ENCODE measurements at regions not wholly inside any gene's neighbourhood (a gene's known extent, or its start where the extent isn't known, plus 50 kb on each side); places are given as distances from the start of the nearest gene placed in this dataset.
A peak's percentile ranks its signal among the peaks of the same experiment; 100 is the strongest.

DNA sequence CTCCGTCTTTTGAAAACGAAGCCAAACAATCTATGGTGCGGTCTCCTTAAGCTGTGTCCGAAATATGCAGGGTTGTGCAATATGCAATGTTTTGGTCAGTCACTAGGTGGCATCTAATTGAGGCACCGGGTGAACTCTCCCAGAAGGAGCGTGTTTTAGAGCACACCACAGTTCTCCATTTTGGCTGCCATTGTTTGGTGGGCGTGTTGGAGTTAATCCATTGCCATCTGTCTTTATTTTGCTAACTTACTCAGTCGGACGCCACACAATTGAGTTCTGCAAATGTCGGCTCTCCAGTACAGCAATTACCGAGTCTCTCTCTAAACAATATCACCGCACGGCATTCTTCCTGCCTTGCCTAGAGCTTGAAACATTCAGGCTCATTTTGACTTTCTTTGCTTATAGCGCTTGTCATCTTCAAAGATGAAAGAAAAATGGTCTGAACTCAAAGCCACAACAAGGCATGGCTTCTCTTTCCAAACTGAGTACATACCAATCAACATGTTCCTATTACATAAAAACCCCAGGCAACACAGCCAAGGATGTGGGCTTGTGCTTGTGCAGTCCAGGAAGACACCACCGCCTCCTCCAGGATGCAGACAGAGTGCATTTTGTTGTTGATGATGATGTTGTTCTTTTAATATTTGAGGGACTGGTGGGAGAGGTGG lies 182.0 kb upstream of the SERP2 start:
- DNase-seq = peak; percentile 27 to 41

GRCh38 chr13:44193731-44194130 lies 179.9 kb upstream of the SERP2 start:
- no peak for DNase-seq

- DNase-seq = no peak
These were observed 178.4 kb upstream of the SERP2 start for GRCh38 chr13:44195245-44195644.

GRCh38 chr13:44196196-44196751 lies 177.3 kb upstream of the SERP2 start:
- no peak for DNase-seq

DNA sequence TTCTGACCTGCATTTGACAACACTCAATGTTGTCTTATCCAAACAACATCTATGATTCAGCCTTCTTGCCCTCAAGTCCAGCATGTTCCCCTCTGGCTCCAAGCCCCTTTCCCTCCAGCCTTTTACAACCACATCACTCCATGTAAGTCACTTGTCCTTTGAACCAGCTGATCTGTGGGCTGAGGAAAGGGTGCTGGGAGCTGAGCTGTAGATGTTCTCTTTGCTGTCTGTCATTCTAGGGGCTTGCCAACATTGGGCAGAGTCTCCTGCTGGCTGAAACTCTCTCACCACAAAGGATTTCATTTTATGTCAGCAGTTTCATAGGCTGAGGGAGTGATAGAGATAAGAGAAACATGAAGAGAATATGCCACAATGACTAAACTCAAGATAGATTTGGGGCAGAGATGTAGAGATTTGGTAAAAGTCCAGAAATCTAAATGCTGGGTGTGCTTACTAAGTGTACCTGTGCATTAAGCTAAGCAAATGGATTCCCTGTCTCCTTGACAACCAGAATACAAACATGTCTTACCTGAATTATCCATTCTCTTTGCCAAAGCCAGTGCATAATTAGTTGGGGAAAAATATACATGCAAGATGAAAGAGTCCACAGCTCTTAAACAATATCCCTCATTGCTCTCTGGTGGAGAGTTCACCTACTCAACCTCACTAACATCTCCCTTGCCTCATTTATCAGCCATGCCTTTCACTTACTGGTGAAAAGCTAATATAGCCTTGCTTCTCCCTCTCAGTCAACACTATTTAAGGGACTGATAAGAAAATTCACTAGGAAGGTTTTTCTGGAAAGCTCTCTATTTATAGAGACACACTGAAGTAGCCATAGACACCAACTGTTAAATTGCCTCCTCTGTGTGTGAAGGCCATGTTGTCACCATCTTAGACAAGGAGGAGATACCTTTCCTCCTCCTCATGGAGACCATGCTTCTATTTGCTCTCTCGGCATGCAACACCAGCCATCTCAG lies 175.5 kb upstream of the SERP2 start:
- DNase-seq = no peak

GRCh38 chr13:44198826-44199225 lies 174.8 kb upstream of the SERP2 start:
- no peak for DNase-seq

GRCh38 chr13:44199627-44200207 lies 173.9 kb upstream of the SERP2 start:
- DNase-seq = no peak

DNA sequence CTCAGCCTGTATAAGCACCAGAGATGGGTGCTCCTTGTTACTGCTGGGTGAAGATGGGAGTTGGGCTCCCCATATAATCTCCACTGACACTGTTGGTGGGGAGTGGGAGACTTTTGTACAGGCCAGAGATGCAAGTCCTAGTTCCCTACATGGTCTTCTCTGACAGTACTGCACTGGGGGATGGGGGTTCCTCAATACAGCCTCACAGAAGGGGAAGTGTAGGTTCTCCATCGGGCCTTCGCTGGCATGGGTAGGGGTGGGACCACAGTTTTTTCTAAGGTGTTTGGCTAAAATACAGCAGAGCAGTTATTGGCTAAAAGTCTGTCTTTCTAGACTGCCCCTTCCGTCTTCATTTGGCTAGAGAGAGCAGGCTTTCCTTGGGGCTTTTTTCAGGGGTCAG lies 167.2 kb upstream of the SERP2 start:
- DNase-seq = no peak

DNA sequence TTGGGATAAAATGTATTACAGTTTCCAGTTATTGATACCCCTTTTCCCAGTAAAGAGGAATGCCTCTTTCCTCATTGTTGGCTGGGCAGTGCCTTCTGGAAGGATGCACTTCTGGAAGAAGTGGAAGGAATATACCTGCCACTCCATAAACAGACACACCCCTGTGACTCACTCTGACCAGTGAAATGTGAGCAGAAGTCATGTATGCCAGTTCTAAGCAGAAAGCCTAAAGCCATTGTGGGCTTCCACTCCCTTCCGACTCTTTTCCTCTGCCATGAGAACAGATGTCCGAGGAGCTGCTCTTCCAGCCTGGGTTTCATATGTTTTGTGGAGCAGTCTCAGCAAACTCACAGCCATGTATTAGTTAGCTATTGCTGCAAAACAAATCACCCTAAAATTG lies 166.1 kb upstream of the SERP2 start:
- DNase-seq = no peak

DNA sequence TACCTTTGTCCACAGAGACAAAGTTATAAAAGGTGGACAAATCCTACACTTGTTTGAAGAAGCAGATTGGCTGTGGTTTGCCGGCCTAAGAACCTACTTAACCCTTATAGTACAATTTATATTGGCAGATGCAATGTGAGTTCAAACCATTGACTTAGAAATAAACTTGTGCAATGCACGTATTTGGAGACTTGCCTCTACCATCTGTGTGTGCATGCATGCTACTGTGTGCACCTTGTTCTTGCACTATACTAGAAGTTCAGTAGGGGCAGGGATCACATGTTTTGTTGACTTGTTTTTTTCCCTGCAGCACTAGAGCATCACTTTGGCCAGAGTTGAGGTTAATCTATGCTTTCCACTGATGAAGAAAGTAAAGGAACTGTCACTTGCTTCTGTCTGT lies 163.1 kb upstream of the SERP2 start:
- no peak for DNase-seq

DNA sequence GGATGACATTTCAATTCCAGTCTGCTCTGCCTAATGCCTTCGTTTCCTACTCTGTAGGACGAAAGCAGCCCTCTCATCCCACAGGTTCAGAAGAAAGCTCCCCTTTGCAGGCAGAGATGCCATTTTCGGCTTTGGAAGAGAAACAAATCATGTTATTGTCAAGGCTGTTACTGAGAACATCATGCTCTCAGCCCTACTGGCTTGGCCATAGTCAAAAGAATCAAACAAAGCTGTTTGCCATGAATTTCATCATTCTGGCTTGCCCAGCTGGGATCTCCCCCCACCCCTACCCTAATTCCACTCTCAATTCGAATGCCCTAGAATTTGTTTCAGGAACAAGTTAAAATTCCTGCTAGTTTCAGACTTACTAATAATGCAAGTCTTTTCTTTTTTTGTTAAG lies 162.3 kb upstream of the SERP2 start:
- DNase-seq = no peak

DNA sequence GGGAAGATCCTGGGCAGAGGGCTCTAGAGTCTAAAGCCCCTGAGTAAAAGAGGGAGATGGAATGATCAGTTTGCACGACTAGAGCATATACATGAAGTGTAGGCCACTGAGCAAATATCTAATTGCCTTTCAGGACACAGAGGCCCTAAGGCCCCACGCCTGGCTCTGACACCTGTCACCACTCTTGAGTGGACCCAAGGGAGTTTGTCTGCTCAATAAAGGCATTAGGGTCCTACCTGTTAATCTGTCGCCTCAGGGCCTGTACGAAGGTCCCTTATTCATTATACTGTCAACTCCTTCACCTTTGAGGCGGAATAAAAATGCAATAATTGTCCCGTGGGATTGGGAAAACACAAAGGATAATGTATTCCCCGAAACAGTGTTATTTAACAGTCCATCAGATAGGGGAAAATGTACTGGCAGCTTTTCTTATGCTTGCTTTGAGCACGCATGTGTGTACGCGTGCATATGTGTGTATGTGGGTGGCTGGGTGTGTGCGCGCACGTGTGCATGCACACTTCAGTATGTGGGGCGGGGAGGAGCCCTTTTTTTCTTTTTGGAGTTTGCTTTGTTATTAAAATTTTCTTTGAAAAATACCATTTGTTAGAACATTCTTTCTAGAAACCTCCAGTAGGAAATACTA lies 161.8 kb upstream of the SERP2 start:
- DNase-seq = no peak

GRCh38 chr13:44212633-44213396 lies 160.8 kb upstream of the SERP2 start:
- no peak for DNase-seq

- DNase-seq = peak; percentile 7 to 30
These were observed 155.0 kb upstream of the SERP2 start for GRCh38 chr13:44218501-44219240.

DNA sequence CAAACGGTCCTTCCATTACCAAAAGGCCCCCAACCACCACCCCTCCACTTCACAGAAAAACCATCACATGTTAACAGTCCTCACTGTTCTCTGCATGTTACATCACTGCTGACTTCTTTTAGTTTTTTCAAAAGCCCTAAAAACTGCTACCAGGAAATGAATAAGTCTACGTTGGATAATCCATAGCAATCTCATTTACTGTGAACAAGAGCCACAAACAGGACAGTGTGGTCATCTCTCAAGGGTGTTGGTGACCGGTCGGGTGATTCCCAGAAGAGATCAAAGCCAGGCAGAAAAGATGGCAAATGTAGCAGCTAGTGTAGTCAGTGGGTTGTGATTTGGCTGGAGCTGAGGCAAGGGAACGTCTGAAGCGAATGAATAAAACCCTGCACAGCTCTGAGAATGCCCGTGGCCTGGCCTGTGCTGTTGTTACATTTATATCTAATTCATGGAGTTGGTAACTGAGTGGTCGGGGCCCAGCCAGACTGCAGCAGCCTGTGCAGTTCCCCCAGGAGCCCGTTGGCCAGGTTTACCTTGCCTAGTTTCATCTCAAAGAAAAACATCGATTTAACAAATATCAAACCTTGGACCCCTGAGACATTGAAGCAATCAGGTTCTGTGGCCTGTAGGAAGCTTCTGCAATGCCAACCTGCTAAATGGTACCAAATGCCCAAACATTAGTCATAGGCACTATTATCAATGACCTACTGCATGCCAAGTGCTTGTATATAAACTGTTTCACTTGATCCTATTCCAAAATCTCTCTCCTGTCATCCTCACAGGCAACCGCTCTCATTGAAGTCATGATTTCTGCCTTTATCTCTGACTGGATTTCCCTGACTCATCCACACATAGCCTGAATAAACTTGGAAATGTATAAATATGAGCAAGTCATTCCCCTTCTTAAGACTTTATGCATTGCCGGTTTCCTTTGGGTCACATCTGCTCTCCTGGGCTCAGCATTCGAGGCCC lies 153.8 kb upstream of the SERP2 start:
- no peak for DNase-seq

DNA sequence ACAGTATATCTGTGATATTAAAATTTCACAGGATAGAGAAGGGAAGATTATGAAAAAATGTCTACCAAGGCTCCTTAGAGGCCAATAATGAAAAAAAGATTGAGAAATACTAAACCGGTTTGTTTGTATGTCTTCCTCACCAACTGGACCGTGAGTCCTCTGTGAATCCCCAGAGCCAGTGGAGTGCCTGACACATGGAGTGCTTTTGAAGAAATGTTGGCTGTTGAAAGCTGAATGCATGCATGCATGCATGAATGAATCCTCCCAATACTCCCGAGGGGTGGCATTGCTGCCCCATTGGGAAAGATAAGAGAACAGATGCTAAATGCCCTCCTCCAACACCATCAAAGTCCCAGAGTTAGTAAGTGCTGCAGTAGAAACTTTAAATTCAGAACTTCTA lies 152.7 kb upstream of the SERP2 start:
- no peak for DNase-seq

GRCh38 chr13:44221657-44222056 lies 152.0 kb upstream of the SERP2 start:
- DNase-seq = no peak

DNA sequence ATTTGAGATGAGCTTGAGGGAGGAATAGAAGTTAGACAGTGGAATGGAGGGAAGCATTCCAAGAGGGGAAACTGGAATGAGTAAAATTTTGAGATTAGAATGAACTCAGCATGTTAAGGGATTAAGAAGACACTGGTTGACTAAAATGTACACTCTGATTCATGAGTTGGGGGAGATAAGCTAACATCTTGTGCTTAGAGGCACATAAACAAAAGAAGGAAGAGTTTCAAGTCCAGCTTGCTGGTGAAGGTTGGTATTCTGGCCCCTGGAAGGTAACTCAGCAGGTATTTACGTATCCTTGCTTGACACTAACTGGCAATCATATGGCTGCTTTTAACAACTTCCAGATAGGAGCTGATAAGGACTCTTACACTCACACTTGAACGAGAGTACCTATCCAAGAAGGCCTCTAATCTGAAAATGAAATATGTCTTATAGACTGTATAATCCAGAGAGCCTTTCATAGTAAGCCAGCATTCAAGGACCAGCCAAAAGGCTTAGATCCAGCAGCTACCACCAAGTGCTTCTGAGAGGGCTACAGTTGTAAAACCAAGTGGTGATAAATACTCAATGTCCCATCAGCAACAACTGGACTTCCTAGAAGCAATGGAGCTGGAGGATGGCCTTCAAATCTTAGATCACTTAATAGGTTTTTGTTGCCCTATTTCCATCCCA lies 149.7 kb upstream of the SERP2 start:
- no peak for DNase-seq

DNA sequence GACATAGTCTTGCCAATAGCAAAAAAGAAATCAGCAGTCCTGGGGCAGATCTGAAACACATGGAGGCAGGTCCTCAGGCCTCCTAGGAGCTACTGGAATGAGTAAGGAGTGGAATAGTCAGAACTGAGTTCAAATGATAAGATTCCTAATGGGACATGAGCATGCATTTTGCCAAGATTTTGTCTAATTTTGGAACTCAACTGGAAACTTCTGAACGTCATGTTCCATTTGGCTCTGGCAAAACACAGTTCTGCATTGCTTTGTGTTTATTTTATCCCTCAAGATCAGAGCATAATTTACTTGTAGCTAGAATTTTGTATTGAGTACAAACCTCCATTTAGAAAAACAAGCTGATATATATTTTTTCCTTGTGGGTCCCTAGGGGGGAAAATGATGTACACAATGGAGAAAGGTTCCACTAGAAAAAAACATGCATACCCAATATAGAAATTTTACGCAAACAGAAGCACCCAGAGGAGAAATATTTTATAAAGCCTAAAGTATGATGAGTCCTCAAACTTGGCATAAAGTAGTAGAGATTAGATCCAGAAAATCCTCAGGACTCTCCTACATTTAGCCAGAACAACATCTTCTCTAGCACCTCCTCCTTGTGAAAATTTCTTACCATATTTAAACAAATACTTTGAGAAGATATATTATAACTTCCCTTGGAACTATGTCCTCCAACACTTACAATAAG lies 149.0 kb upstream of the SERP2 start:
- DNase-seq = no peak

Measured in SHP77 (cell line).